ENCODE measurements at regions not wholly inside any gene's neighbourhood (a gene's known extent, or its start where the extent isn't known, plus 50 kb on each side); places are given as distances from the start of the nearest gene placed in this dataset.

GRCh38 chr9:14434971-14435718 lies 121.2 kb upstream of the NFIB start:
- no peak for DNase-seq (ENCODE audit: low read depth in 4 of 4, low spot score in 3 of 4)

GRCh38 chr9:14434158-14434504 lies 120.2 kb upstream of the NFIB start:
- DNase-seq (ENCODE audit: low read depth in 4 of 4, low spot score in 3 of 4) = no peak

GRCh38 chr9:14433351-14434157 lies 119.6 kb upstream of the NFIB start:
- no peak for DNase-seq (ENCODE audit: low read depth in 4 of 4, low spot score in 3 of 4)

GRCh38 chr9:14432666-14433350 lies 118.9 kb upstream of the NFIB start:
- no peak for DNase-seq (ENCODE audit: low read depth in 4 of 4, low spot score in 3 of 4)

- peak in 2 of 4 donors; percentile 60 to 65 for DNase-seq (ENCODE audit: low read depth in 4 of 4, low spot score in 3 of 4)
These were observed 114.9 kb upstream of the NFIB start for GRCh38 chr9:14428781-14429230.

- no peak for DNase-seq (ENCODE audit: low read depth in 4 of 4, low spot score in 3 of 4)
These were observed 113.5 kb upstream of the NFIB start for GRCh38 chr9:14427419-14427818.

GRCh38 chr9:14424983-14425382 lies 111.0 kb upstream of the NFIB start:
- no peak for DNase-seq (ENCODE audit: low read depth in 4 of 4, low spot score in 3 of 4)

- DNase-seq (ENCODE audit: low read depth in 4 of 4, low spot score in 3 of 4) = no peak
These were observed 110.3 kb upstream of the NFIB start for GRCh38 chr9:14424289-14424688.

GRCh38 chr9:14423815-14424261 lies 109.9 kb upstream of the NFIB start:
- DNase-seq (ENCODE audit: low read depth in 4 of 4, low spot score in 3 of 4) = no peak

GRCh38 chr9:14421291-14421690 lies 107.3 kb upstream of the NFIB start:
- no peak for DNase-seq (ENCODE audit: low read depth in 4 of 4, low spot score in 3 of 4)

- no peak for DNase-seq (ENCODE audit: low read depth in 4 of 4, low spot score in 3 of 4)
These were observed 105.3 kb upstream of the NFIB start for GRCh38 chr9:14418941-14419937.

GRCh38 chr9:14418301-14418940 lies 104.5 kb upstream of the NFIB start:
- DNase-seq (ENCODE audit: low read depth in 4 of 4, low spot score in 3 of 4) = no peak

GRCh38 chr9:14417237-14417636 lies 103.3 kb upstream of the NFIB start:
- DNase-seq (ENCODE audit: low read depth in 4 of 4, low spot score in 3 of 4) = no peak

GRCh38 chr9:14415947-14416346 lies 102.0 kb upstream of the NFIB start:
- no peak for DNase-seq (ENCODE audit: low read depth in 4 of 4, low spot score in 3 of 4)

- DNase-seq (ENCODE audit: low read depth in 4 of 4, low spot score in 3 of 4) = no peak
These were observed 99.9 kb upstream of the NFIB start for GRCh38 chr9:14413812-14414211.

- no peak for DNase-seq (ENCODE audit: low read depth in 4 of 4, low spot score in 3 of 4)
These were observed 98.8 kb upstream of the NFIB start for GRCh38 chr9:14412775-14413174.

GRCh38 chr9:14406463-14406862 lies 92.5 kb upstream of the NFIB start:
- DNase-seq (ENCODE audit: low read depth in 4 of 4, low spot score in 3 of 4) = no peak

- DNase-seq (ENCODE audit: low read depth in 4 of 4, low spot score in 3 of 4) = no peak
These were observed 91.3 kb upstream of the NFIB start for GRCh38 chr9:14405176-14405706.

GRCh38 chr9:14403081-14403480 lies 89.1 kb upstream of the NFIB start:
- DNase-seq (ENCODE audit: low read depth in 4 of 4, low spot score in 3 of 4) = no peak

Data from left renal pelvis (tissue), 4 donors.